IMR-90 (cell line): ENCODE measurements at regions not wholly inside any gene's neighbourhood (a gene's known extent, or its start where the extent isn't known, plus 50 kb on each side); places are given as distances from the start of the nearest gene placed in this dataset.

Source experiments
- ATAC-seq: fragments of 200-7000 bp; cut with Tn5 transposase; 2 replicates; pipeline ENCODE4 v1.9.1; 2020; ENCODE audit warnings: low read depth, mild to moderate bottlenecking, moderate library complexity
- BruUV-seq: library from RNA; stranded (reverse); fragments of 400-500 nt; replicated peaks from 2 replicates; lab custom pipeline; 2021; lab: Mats Ljungman, UMichigan
- CTCF ChIA-PET: fragments of 300-600 bp; formaldehyde crosslinking; extraction: SDS; loops from one replicate; lab custom pipeline; 2021; ENCODE audit warnings: antibody characterized with exemption; lab: Yijun Ruan, JAX
- POLR2A ChIA-PET: fragments of 300-600 bp; sonication (Branson Sonifier 250); formaldehyde crosslinking; loops from one replicate; lab custom pipeline; 2022; ENCODE audit warnings: antibody characterized with exemption; ENCODE audit not compliant: unreplicated experiment; lab: Charles Lee
- DNase-seq: peaks from one replicate; pipeline ENCODE4 v3.0.0; 2013
- H2AFZ ChIP-seq: replicated peaks from 2 replicates; pipeline ENCODE3; 2013; ENCODE audit warnings: low read length, mild to moderate bottlenecking; ENCODE audit not compliant: poor library complexity
- H2AK5ac ChIP-seq: 2 replicates; pipeline ENCODE4 v1.6.1; 2013; ENCODE audit warnings: low read depth, low read length, inconsistent platforms
- H2AK9ac ChIP-seq: replicated peaks from 2 replicates; pipeline ENCODE3; 2013; ENCODE audit warnings: mild to moderate bottlenecking, low read depth, low read length, moderate library complexity; ENCODE audit not compliant: poor library complexity
- H2BK120ac ChIP-seq: 2 replicates; pipeline ENCODE4 v1.6.1; 2013; ENCODE audit warnings: low read depth, low read length, inconsistent platforms
- H2BK15ac ChIP-seq: 3 replicates; pipeline ENCODE4 v1.6.1; 2013; ENCODE audit warnings: low read depth, low read length, inconsistent platforms
- H2BK20ac ChIP-seq: 2 replicates; pipeline ENCODE4 v1.6.1; 2013; ENCODE audit warnings: low read depth, mild to moderate bottlenecking, inconsistent platforms, low read length, moderate library complexity
- H2BK5ac ChIP-seq: 2 replicates; pipeline ENCODE4 v1.6.1; 2013; ENCODE audit warnings: mild to moderate bottlenecking, low read depth, low read length, inconsistent platforms; ENCODE audit not compliant: poor library complexity, severe bottlenecking
- H3K14ac ChIP-seq: replicated peaks from 2 replicates; pipeline ENCODE4 v1.6.1; 2013; ENCODE audit warnings: low read depth, low read length, inconsistent platforms
- H3K18ac ChIP-seq: 2 replicates; pipeline ENCODE4 v1.6.1; 2013; ENCODE audit warnings: low read depth, low read length, control low read depth
- H3K23ac ChIP-seq: 2 replicates; pipeline ENCODE4 v1.6.1; 2013; ENCODE audit warnings: low read depth, low read length, inconsistent platforms
- H3K27ac ChIP-seq: 2 replicates; pipeline ENCODE4 v1.5.1; 2013; ENCODE audit warnings: mild to moderate bottlenecking, control low read depth, low read length; ENCODE audit not compliant: insufficient read depth
- H3K27me3 ChIP-seq: 2 replicates; pipeline ENCODE4 v1.6.1; 2013; ENCODE audit warnings: low read length; ENCODE audit not compliant: control insufficient read depth, insufficient read depth
- H3K36me3 ChIP-seq: 2 replicates; pipeline ENCODE4 v1.6.1; 2013; ENCODE audit warnings: low read length, mixed read lengths; ENCODE audit not compliant: control insufficient read depth, insufficient read depth
- H3K4ac ChIP-seq: 2 replicates; pipeline ENCODE4 v1.6.1; 2013; ENCODE audit warnings: low read depth, low read length, inconsistent platforms
- H3K4me1 ChIP-seq: 2 replicates; pipeline ENCODE4 v1.6.1; 2013; ENCODE audit warnings: low read length, mixed read lengths; ENCODE audit not compliant: control insufficient read depth, insufficient read depth
- H3K4me2 ChIP-seq: 2 replicates; pipeline ENCODE4 v1.6.1; 2013; ENCODE audit warnings: low read depth, mild to moderate bottlenecking, control low read depth, low read length, moderate library complexity
- H3K4me3 ChIP-seq: 2 replicates; pipeline ENCODE4 v1.5.1; 2013; ENCODE audit warnings: low read depth, mild to moderate bottlenecking, control low read depth, low read length, moderate library complexity; ENCODE audit not compliant: insufficient read depth
- H3K56ac ChIP-seq: 2 replicates; pipeline ENCODE4 v1.6.1; 2013; ENCODE audit warnings: low read length, inconsistent platforms; ENCODE audit not compliant: insufficient read depth; ENCODE audit errors: extremely low read depth
- H3K79me1 ChIP-seq, 2 experiments: 2 replicates each; pipeline ENCODE4 v1.6.1; 2013; ENCODE audit warnings: low read length in 2 of 2, inconsistent platforms in 1 of 2, low read depth in 1 of 2
- H3K9ac ChIP-seq: 2 replicates; pipeline ENCODE4 v1.6.1; 2013; ENCODE audit warnings: low read depth, low read length, control low read depth
- H3K9me1 ChIP-seq: 2 replicates; pipeline ENCODE4 v1.6.1; 2013; ENCODE audit warnings: low read length, inconsistent platforms; ENCODE audit not compliant: insufficient read depth
- H3K9me3 ChIP-seq: 2 replicates; pipeline ENCODE4 v1.6.1; 2013; ENCODE audit warnings: low read length; ENCODE audit not compliant: control insufficient read depth, insufficient read depth
- H4K20me1 ChIP-seq: 2 replicates; pipeline ENCODE4 v1.6.1; 2013; ENCODE audit warnings: low read length, inconsistent platforms; ENCODE audit not compliant: insufficient read depth
- H4K5ac ChIP-seq: 2 replicates; pipeline ENCODE4 v1.6.1; 2013; ENCODE audit warnings: mild to moderate bottlenecking, low read depth, low read length, control low read depth
- H4K8ac ChIP-seq, 2 experiments: 2 replicates each; pipeline ENCODE4 v1.6.1; 2013; ENCODE audit warnings: low read depth in 2 of 2, low read length in 2 of 2, control low read depth in 1 of 2, inconsistent platforms in 1 of 2
- H4K91ac ChIP-seq: 2 replicates; pipeline ENCODE4 v1.6.1; 2013; ENCODE audit warnings: low read depth, low read length, inconsistent platforms; ENCODE audit not compliant: insufficient read depth
- CHD1 ChIP-seq: IDR thresholded peaks from 2 replicates; pipeline ENCODE4 v1.6.1; 2012; ENCODE audit warnings: low read depth, low read length, improper control_type of control experiment
- CTCF ChIP-seq: conservative IDR thresholded peaks from 2 replicates; pipeline ENCODE4 v1.5.1; 2012; ENCODE audit warnings: mild to moderate bottlenecking, low read depth, low read length, improper control_type of control experiment
- MAFK ChIP-seq: IDR thresholded peaks from 2 replicates; pipeline ENCODE4 v1.6.1; 2012; ENCODE audit warnings: low read depth, low read length, improper control_type of control experiment
- NFE2L2 ChIP-seq: fragments of 150-350 bp; IDR thresholded peaks from 2 replicates; pipeline ENCODE4 v1.6.1; 2016; ENCODE audit warnings: low read depth, mild to moderate bottlenecking, low read length
- POLR2A ChIP-seq: IDR thresholded peaks from 2 replicates; pipeline ENCODE4 v1.6.1; 2012; ENCODE audit warnings: mild to moderate bottlenecking, low read depth, low read length
- RCOR1 ChIP-seq: IDR thresholded peaks from 2 replicates; pipeline ENCODE4 v1.6.1; 2012; ENCODE audit warnings: mild to moderate bottlenecking, low read length, improper control_type of control experiment; ENCODE audit not compliant: insufficient replicate concordance
- RFX5 ChIP-seq: IDR thresholded peaks from 2 replicates; pipeline ENCODE4 v1.8.0; 2012; ENCODE audit warnings: low read depth, mild to moderate bottlenecking, low read length, moderate library complexity
- SMC3 ChIP-seq: fragments of 150-350 bp; IDR thresholded peaks from 2 replicates; pipeline ENCODE4 v1.6.1; 2016; ENCODE audit warnings: low read depth, mild to moderate bottlenecking, antibody characterized with exemption, low read length, moderate library complexity
- whole genome bisulfite sequencing, 2 experiments: methylation state at CpG; one replicate each; pipeline versions ENCODE4 v1.1.5 to v1.1.7; 2013; ENCODE audit warnings: missing lambda C conversion rate in 2 of 2; ENCODE audit not compliant: insufficient read length in 1 of 2; ENCODE audit errors: extremely low coverage in 2 of 2; 5-methylcytosine and 5-hydroxymethylcytosine counted together
- dilution Hi-C: fragments of 300-500 bp; cut with HindIII; formaldehyde crosslinking; loops from one replicate; pipeline ENCODE4 v1.14.3; 2018; ENCODE audit warnings: low sequenced_read_pairs; ENCODE audit not compliant: unreplicated experiment
- in situ Hi-C: fragments of 300-500 bp; cut with MboI; formaldehyde crosslinking; loops from 3 replicates; pipeline ENCODE4 v1.14.3; 2019; ENCODE audit warnings: low sequenced_read_pairs, inconsistent platforms, mixed read lengths
- intact Hi-C: fragments of 100-400 bp; cut with micrococcal nuclease; formaldehyde crosslinking; loops from 2 replicates; pipeline ENCODE4 v1.10.0; 2022

- Histone ChIP-seq H3K4me1 (no peaks in the 10 kb centered on the region), H4K20me1 (no peaks in the 10 kb centered on the region), H3K9ac (no peak overlapping the region), H3K18ac (peak overlapping the region; percentile 75), H2BK20ac (peak overlapping the region; percentile 21), H3K9me1 (no peaks in the 10 kb centered on the region), H4K8ac (peak overlapping the region in 1 of 2 experiments; percentile 30; a peak in 1 of 4 replicates), H4K91ac (no peak overlapping the region), H4K5ac (peak overlapping the region; percentile 73; the same call in 1 of the 2 replicates), H3K79me1 (no peaks in the 10 kb centered on the region), H3K14ac (0 out of 2 replicates have a peak overlapping the region, but pooled peaks have one; percentile 26), H3K4ac (peak overlapping the region; percentile 64), H3K27ac (no peak overlapping the region), H3K27me3 (no peaks in the 10 kb centered on the region), H2BK5ac (peak overlapping the region; percentile 4), H3K9me3 (no peaks in the 10 kb centered on the region), H2AK9ac (no peak overlapping the region), H2AK5ac (peak overlapping the region; percentile 7; the same call in 1 of the 2 replicates), H2BK120ac (no peak overlapping the region; the same call in 1 of the 2 replicates), H3K56ac (no peak overlapping the region), H3K23ac (no peak overlapping the region; the same call in 1 of the 2 replicates), H3K4me2 (no peak overlapping the region), H3K4me3 (no peak overlapping the region), H2BK15ac (peak overlapping the region; percentile 11; the same call in 2 of the 3 replicates), H2AFZ (no peak overlapping the region), H3K36me3 (no peaks in the 10 kb centered on the region)
- no CpG with 5 or more reads among the region's 3 CpGs for WGBS, 2 experiments
- BruUV-seq: no TSS peak
- in situ Hi-C loops (no loop called here), intact Hi-C loops (no loop called here), dilution Hi-C loops (no loop called here)
- ATAC-seq (no peak), DNase-seq (no peak)
- ChIA-PET CTCF (interaction anchor here (1.3 kb wide), 1 partner anchor 21 kb away, joined by 4 read pairs; no protein-coding TSS in a partner anchor), POLR2A (no interaction called here)
- no peak for TF ChIP-seq NFE2L2
- no peak for TF ChIP-seq CHD1
- no peak for TF ChIP-seq RCOR1
- no peak for TF ChIP-seq RFX5
- no peak for TF ChIP-seq POLR2A
- TF ChIP-seq CTCF: no peak
- TF ChIP-seq SMC3: no peak
- TF ChIP-seq MAFK: no peak
Measured at GRCh38 chr4:123812066-123812390, 415.4 kb downstream of the SPRY1 start.
